Stimulated activated memory B cell treated with anti-CD40 and anti-IgM and Interleukin-4, amounts not matched to agents 10 μg/mL and 1 μg/mL and 100 μg/mL, for 72 hours (primary cell): ENCODE measurements at regions not wholly inside any gene's neighbourhood (a gene's known extent, or its start where the extent isn't known, plus 50 kb on each side); places are given as distances from the start of the nearest gene placed in this dataset.
A peak's percentile ranks its signal among the peaks of the same experiment; 100 is the strongest.

Source experiments
- ATAC-seq: fragments of 150-1000 bp; cut with Tn5 transposase; 2 replicates; pipeline ENCODE4 v1.10.0; 2021
- H3K27ac Mint-ChIP-seq: one replicate; pipeline ENCODE4 v1.8.0; 2022; ENCODE audit warnings: mild to moderate bottlenecking, mixed read lengths
- H3K27me3 Mint-ChIP-seq: one replicate; pipeline ENCODE4 v1.8.0; 2022; ENCODE audit warnings: mixed read lengths
- H3K36me3 Mint-ChIP-seq: one replicate; pipeline ENCODE4 v1.8.0; 2022; ENCODE audit warnings: mixed read lengths
- H3K4me1 Mint-ChIP-seq: one replicate; pipeline ENCODE4 v1.8.0; 2022; ENCODE audit warnings: mixed read lengths
- H3K4me3 Mint-ChIP-seq: one replicate; pipeline ENCODE4 v1.8.0; 2022; ENCODE audit warnings: mild to moderate bottlenecking, moderate library complexity, mixed read lengths
- H3K9me3 Mint-ChIP-seq: one replicate; pipeline ENCODE4 v1.8.0; 2022; ENCODE audit warnings: mixed read lengths

DNA sequence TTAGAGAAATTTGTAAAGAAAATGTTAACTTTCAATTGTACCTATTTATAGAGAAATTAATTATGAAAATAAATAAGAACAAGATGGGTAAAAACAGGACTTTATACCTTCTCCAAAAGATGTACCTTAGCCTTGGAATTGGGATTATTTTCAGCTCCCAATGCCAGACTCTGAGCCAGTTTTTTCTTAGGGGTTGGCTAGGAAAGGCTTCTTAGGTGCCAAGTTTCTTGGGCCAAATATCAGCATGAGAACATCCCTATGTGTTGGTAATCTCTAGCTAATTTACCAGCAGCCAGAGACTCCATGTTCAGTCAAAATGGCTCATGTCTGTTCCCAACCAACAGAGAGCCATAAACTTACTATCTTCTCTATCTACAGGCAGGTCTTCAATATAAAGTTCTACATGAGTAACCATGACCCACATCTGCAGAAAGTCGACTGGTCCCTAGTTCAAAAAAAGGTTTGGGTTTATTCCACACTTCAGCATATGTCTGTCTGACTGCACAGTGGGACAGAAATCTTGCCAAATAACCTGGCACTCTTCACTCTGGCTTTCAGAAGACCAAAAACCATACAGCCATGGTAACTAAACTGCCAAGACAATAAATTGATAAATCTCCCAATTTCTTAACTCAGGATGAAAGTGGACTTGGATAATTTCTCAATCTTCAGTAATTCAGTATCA lies 380.5 kb upstream of the RASGEF1B start:
- H3K9me3 Mint-ChIP-seq: peaks cover 10% of the 10 kb centered on the region
- H3K4me1 Mint-ChIP-seq: no peaks in the 10 kb centered on the region
- no peak overlapping the region for H3K4me3 Mint-ChIP-seq
- no peaks in the 10 kb centered on the region for H3K27me3 Mint-ChIP-seq
- peaks cover 18% of the 10 kb centered on the region for H3K36me3 Mint-ChIP-seq
- no peak overlapping the region for H3K27ac Mint-ChIP-seq
- ATAC-seq: no peak

DNA sequence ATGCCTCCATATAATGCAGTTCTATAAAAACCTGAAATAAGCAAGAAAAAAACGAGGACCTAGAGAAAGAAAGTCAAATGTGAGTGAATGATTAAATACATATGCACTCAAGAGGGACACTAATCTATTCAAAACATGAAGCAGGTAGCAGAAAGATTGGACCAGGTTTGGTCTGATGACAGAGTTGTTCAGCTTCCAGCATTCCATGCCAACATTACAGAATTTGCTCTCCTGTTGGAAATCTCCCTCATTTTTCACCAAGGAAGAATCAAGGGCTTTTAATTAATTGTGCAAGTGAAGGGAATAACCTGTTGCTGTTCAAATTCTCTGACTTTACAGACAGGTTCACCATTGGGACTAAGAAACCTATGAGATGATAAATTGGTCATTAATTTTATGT lies 379.0 kb upstream of the RASGEF1B start:
- Mint-ChIP-seq H3K27ac (no peak overlapping the region), H3K27me3 (no peaks in the 10 kb centered on the region), H3K9me3 (peaks cover 10% of the 10 kb centered on the region), H3K36me3 (peaks cover 18% of the 10 kb centered on the region), H3K4me3 (no peak overlapping the region), H3K4me1 (no peaks in the 10 kb centered on the region)
- no peak for ATAC-seq

DNA sequence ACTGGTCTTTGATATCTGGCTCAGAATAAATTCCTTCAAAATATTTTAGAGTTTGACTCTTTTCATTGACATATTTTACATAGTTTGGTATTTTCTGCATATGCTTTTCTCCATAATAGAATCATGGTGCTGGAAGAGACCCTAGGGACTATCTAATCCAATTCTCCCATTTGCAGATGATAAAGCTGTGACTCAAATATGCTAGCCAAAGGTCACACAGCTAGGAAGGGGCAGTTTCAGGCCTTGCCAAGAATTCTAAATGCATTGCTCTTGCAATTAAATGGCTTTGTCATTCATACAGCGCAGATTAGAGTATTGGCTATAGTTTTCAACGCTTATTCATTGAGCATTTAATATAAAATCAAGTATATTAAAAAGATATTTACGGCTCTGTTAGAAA lies 374.1 kb upstream of the RASGEF1B start:
- H3K27ac Mint-ChIP-seq: no peak overlapping the region
- no peaks in the 10 kb centered on the region for H3K4me1 Mint-ChIP-seq
- no peaks in the 10 kb centered on the region for H3K36me3 Mint-ChIP-seq
- no peaks in the 10 kb centered on the region for H3K9me3 Mint-ChIP-seq
- ATAC-seq: no peak
- H3K4me3 Mint-ChIP-seq: no peak overlapping the region
- no peaks in the 10 kb centered on the region for H3K27me3 Mint-ChIP-seq

DNA sequence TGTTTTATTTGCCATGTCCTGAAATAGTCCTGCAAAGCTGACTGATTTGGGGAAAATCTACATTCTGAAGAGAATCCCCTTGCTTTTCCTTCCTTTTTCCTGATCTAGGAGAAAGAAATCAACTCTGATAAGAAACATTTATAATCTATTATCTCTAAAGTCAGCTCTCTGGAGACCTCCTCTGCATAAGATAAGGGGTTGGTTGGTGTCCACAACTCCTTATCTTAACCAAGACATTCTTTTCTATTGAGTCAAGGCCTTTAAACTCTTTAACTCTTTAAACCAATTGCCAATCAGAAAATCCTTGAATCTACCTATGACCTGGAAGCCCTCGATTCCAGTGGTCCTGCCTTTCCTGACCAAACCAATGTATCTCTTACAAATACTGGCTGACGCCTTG lies 373.6 kb upstream of the RASGEF1B start:
- Mint-ChIP-seq H3K27me3 (no peaks in the 10 kb centered on the region), H3K4me3 (no peak overlapping the region), H3K27ac (no peak overlapping the region), H3K4me1 (no peaks in the 10 kb centered on the region), H3K9me3 (no peaks in the 10 kb centered on the region), H3K36me3 (no peaks in the 10 kb centered on the region)
- no peak for ATAC-seq

DNA sequence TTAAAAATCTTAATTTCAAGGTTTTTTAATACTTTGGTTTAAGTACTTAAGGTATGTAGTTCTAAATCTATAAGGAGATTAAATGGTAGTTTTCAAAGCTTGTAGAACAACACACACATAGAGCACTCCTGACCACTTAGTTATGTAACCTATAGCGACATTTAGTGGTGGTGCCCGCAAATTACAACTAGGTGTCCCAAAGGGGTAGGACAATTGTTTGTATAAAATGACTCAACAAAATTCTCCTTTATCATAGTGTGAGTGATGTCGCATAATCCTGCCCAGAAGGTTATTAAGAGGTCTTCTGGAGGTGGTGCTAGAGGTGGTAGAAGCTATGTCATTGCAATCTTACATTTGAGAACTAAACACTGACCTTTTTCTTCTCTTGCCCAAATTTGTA lies 373.0 kb upstream of the RASGEF1B start:
- peak; percentile 81 for ATAC-seq
- H3K4me3 Mint-ChIP-seq: no peak overlapping the region
- no peaks in the 10 kb centered on the region for H3K27me3 Mint-ChIP-seq
- no peaks in the 10 kb centered on the region for H3K9me3 Mint-ChIP-seq
- no peaks in the 10 kb centered on the region for H3K36me3 Mint-ChIP-seq
- peaks cover 5% of the 10 kb centered on the region for H3K4me1 Mint-ChIP-seq
- H3K27ac Mint-ChIP-seq: no peak overlapping the region

DNA sequence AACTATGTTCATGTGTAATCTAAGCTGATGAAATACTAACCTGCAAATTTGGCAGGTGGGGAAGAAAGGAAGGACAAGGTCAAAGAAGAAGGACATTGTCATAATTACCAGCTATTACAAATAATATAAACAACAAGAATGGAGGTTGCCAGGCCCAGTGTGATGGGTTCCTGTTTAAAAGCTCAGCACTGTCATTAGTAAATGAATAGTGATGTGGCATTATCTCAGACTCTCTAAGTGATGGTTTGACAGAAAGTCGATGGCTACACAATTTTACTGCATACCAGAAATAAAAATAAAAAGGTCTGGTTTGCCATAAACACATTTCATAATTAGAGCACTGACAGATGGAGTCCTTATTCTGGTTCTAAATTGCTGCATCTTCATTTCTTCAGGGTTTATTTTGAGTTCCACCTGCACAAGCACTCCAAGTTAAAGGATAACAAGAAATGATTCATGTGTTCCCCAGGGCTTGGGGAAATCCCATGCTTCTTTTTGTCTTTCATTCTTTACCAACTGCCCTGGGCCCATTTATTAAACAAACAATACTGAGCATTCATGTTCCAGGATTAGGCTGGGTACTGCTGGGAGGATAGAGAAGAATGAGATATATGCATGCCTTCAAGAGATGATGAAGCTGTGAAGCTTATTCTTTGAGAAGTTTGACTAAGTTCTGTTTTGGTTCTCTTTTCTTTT lies 367.8 kb upstream of the RASGEF1B start:
- Mint-ChIP-seq H3K27me3 (no peaks in the 10 kb centered on the region), H3K4me1 (peaks cover 14% of the 10 kb centered on the region), H3K36me3 (no peaks in the 10 kb centered on the region), H3K4me3 (no peak overlapping the region), H3K27ac (no peak overlapping the region), H3K9me3 (no peaks in the 10 kb centered on the region)
- ATAC-seq: peak; percentile 48

DNA sequence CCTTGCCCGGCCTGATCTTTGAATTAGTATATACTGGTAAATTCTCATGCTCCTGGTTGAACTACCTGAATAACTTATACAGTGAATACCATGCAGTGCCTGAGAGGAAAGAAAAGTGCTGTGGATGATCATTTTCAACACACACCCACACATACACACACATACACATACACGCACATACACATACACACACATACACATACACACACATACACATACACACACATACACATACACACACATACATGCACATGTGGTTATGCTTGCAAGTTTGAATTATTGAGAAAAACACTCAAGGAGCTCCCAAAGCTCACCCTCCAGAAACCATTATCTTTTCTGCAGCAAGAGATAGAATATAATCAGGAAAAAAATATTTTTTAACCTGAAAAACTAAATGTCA lies 366.9 kb upstream of the RASGEF1B start:
- ATAC-seq: no peak
- Mint-ChIP-seq H3K4me1 (peaks cover 14% of the 10 kb centered on the region), H3K4me3 (no peak overlapping the region), H3K36me3 (no peaks in the 10 kb centered on the region), H3K27me3 (no peaks in the 10 kb centered on the region), H3K9me3 (no peaks in the 10 kb centered on the region), H3K27ac (no peak overlapping the region)

DNA sequence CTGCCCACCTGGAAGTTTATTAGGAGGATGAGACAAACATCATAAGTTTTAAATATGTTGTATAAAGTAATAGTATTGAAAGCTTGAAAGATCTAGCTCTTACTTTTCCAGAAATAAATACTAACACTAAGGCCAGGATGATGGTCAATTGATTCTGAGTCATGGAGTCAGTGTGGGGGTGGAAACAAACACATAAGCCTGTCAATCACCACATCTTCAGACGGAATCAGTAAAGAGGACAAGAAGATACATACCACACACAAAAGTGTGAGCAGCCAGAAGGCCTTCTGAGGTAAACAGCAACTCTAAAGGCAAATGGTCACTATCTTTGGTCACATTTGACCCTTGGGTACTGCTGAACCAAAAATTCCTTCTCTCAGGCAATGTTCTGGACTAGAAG lies 365.0 kb upstream of the RASGEF1B start:
- Mint-ChIP-seq H3K27ac (no peak overlapping the region), H3K36me3 (no peaks in the 10 kb centered on the region), H3K4me3 (no peak overlapping the region), H3K9me3 (no peaks in the 10 kb centered on the region), H3K4me1 (peaks cover 14% of the 10 kb centered on the region), H3K27me3 (no peaks in the 10 kb centered on the region)
- no peak for ATAC-seq

DNA sequence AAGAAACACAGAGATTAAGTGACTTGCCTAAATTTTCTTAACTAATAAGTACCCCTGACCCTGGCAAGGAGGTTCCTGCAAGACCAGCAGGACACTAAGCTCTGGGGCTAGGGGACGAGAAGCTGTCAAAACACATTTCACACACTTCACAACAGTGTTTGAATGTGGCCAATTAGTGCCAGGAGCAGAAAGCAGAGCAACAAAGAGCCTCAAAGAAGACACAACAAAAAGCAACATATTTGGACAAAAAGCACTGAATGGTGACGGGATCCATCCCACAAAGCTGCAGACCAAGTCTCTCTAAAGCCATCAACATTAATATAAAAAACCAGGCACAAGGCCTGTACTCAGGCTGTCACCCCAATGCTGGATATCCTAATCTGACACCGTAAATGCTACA lies 361.9 kb upstream of the RASGEF1B start:
- H3K27me3 Mint-ChIP-seq: no peaks in the 10 kb centered on the region
- H3K36me3 Mint-ChIP-seq: no peaks in the 10 kb centered on the region
- H3K9me3 Mint-ChIP-seq: no peaks in the 10 kb centered on the region
- H3K4me3 Mint-ChIP-seq: no peak overlapping the region
- no peak overlapping the region for H3K27ac Mint-ChIP-seq
- no peak for ATAC-seq
- H3K4me1 Mint-ChIP-seq: no peaks in the 10 kb centered on the region

DNA sequence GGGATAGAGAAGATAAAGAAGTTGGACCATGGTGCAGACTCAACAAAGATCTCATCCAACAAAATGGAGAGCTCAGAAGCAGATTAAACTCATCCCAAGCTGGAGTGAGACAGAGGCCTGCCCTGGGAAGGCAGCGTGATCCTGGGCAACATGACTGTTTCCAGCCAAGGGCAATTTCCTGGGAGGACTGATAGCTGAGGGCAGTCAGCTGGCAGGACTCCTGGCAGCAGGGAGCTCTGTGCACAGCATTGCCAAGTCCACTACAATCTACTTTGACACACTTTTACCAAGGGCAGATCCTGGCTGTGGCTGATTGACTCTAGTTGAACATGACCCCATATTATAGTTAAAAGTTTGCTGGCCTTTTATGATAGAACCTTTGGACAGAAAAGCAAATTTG lies 357.3 kb upstream of the RASGEF1B start:
- Mint-ChIP-seq H3K4me1 (peaks cover 5% of the 10 kb centered on the region), H3K27ac (no peak overlapping the region), H3K36me3 (no peaks in the 10 kb centered on the region), H3K27me3 (peaks cover 13% of the 10 kb centered on the region), H3K9me3 (no peaks in the 10 kb centered on the region), H3K4me3 (no peak overlapping the region)
- no peak for ATAC-seq

DNA sequence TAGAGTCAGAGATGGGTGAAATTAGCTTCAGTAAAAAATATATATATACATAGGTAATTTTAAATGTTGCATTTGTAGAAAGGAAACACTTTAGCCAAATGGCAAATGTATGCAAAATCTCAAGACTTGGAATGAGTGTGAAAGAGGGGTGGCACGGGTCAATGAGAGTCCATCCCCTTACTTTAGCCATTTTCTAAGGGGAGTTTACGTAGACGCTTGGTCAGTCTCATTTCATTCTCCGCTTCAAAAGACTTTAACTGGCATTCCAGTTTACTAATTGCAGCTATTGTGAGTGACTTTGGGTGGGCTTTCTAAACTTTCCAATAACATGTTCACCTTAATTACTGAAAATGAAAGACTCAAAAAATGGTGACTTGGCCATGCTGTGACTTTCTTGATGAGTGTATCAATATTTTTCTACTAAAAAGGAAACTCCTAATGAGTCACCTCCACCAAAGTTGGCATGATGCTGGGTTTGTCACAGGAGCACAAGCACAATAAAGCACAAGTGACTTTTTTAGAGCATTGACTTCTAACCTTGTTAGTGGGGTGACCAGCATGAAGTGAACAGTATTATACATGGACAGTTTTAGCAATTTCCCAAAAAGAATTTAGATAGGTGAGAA lies 356.0 kb upstream of the RASGEF1B start:
- ATAC-seq: peak; percentile 53
- Mint-ChIP-seq H3K36me3 (no peaks in the 10 kb centered on the region), H3K4me3 (no peak overlapping the region)

DNA sequence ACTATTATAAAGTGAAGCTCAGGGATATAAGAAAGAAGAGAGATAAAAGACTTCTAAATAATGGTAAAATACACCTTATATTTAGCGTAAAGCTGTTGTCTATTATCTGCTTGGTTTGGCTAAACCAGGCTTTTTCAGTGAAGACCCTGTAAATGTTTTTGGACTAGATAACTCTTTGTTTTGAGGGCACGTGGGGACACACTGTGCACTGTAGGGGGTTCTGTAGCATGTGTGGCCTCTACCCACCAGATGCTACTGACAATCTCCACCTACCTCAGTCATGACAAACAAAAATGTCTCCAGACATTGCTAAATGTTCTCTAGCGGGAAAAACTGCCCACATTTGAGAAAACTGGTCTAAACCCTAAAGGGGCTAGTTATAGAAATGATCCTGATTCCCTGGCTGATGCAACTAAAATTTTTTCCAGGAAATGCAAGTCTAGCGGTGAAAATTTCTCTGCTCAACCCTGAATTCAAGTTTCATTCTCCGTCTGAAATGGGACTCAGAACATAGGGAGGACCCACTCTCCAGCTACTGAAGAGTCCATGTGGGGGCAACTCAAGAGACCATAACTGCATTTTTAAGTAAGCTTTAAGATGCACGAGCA lies 355.2 kb upstream of the RASGEF1B start:
- Mint-ChIP-seq H3K9me3 (no peaks in the 10 kb centered on the region), H3K4me3 (no peak overlapping the region), H3K27ac (no peak overlapping the region), H3K4me1 (peaks cover 5% of the 10 kb centered on the region), H3K27me3 (peaks cover 13% of the 10 kb centered on the region), H3K36me3 (no peaks in the 10 kb centered on the region)
- ATAC-seq: no peak

More for the DNA sequence above, 356.0 kb upstream of the RASGEF1B start:
- Mint-ChIP-seq H3K27me3 (peaks cover 13% of the 10 kb centered on the region), H3K9me3 (no peaks in the 10 kb centered on the region), H3K27ac (no peak overlapping the region), H3K4me1 (peaks cover 5% of the 10 kb centered on the region)

DNA sequence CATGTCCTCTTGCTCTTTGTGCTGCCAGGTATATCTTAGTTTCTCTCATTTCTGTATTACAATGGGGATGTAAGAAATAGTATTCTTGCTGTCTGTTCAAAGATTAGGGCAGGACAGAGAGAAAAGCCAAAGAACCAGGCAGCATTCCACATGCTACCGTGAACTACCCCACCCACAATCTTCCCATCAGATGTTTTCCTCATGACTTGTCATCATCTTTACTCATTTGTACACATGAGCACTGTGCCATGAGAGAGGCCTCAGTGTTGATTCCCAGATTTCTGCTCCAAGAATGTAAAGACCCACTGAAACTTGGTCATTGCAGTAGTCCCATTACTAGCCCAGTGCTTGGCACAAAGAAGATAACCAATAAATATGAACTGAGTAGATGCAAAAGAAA lies 354.6 kb upstream of the RASGEF1B start:
- Mint-ChIP-seq H3K4me3 (no peak overlapping the region), H3K27me3 (peaks cover 16% of the 10 kb centered on the region), H3K27ac (no peak overlapping the region), H3K36me3 (no peaks in the 10 kb centered on the region), H3K9me3 (no peaks in the 10 kb centered on the region), H3K4me1 (peaks cover 5% of the 10 kb centered on the region)
- no peak for ATAC-seq

DNA sequence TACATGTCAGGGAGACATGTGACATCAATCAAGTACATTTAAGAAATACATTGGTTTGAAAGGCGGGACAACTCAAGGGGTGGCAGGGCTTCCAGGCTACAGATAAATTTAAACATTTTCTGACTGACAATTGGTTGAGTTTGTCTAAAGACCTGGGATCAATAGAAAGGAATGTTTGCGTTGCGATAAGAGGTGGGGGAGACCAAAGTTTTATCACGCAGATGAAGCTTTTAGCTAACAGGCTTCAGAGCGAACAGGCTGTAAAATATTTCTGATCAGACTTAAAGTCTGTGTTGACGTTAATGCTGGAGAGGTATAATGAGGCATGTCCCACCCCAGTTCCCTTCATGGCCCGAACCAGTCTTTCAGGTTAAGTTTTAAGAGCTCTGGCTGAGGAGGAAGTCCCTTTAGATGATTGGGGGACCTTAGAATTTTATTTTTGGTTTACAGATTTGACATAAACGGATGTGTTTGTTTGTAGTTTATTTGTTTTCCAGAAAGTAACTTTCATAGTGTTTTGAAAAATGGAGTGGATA lies 346.7 kb upstream of the RASGEF1B start:
- H3K9me3 Mint-ChIP-seq: peaks cover 6% of the 10 kb centered on the region
- no peak for ATAC-seq
- no peaks in the 10 kb centered on the region for H3K36me3 Mint-ChIP-seq
- no peak overlapping the region for H3K4me3 Mint-ChIP-seq
- H3K4me1 Mint-ChIP-seq: no peaks in the 10 kb centered on the region
- H3K27ac Mint-ChIP-seq: no peak overlapping the region
- H3K27me3 Mint-ChIP-seq: peaks cover 29% of the 10 kb centered on the region

DNA sequence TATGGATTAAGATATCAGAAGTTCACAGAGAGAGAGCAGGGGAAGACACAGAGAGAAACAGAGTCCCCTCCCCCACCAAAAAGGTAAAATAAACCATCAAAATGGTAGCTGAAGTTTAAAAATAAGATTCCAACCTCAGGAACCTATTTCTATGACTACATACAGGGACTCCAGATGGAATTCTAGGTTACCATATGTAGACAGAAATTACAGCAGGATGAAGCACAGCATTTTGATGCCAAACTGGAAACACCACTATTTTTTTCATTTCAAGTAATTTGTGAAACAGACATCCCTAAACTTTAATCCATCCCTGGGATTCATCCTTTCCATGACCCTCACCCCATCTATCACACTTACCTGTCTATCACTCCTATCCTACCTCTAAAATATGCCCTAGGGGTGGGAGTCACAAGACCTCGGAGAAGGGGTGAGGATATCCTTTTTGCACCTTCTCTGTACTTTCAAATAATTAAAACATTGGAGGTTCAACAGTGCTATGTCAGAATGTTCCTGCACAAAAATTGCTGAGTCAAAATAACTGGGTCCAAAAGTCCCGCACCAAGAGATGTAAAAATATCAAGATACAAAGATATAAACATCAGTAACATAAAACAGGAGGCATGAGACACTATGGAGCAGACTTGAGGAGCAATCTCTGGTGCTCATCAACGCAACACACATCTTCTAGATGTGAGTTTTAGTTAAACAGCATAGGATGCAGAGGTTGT lies 344.5 kb upstream of the RASGEF1B start:
- H3K27ac Mint-ChIP-seq: no peak overlapping the region
- H3K27me3 Mint-ChIP-seq: peaks cover 24% of the 10 kb centered on the region
- H3K9me3 Mint-ChIP-seq: peaks cover 6% of the 10 kb centered on the region
- no peaks in the 10 kb centered on the region for H3K4me1 Mint-ChIP-seq
- no peak for ATAC-seq
- no peak overlapping the region for H3K4me3 Mint-ChIP-seq
- no peaks in the 10 kb centered on the region for H3K36me3 Mint-ChIP-seq
